GM23338 (cell line): ENCODE measurements at regions not wholly inside any gene's neighbourhood (a gene's known extent, or its start where the extent isn't known, plus 50 kb on each side); places are given as distances from the start of the nearest gene placed in this dataset.

Experiments
- CREB1 ChIP-seq: fragments of 250-450 bp; sonication (Bioruptor Pico); IDR thresholded peaks from 2 replicates; pipeline ENCODE4 v1.5.0; 2020; ENCODE audit warnings: low read depth, mild to moderate bottlenecking, moderate library complexity
- EZH2 ChIP-seq: fragments of 200-600 bp; sonication (generic); IDR thresholded peaks from one replicate; pipeline ENCODE4 v1.8.0; 2017; ENCODE audit warnings: antibody characterized with exemption, mild to moderate bottlenecking, low read depth; ENCODE audit not compliant: unreplicated experiment
- EZH2phosphoT487 ChIP-seq: fragments of 200-600 bp; sonication (generic); IDR thresholded peaks from one replicate; pipeline ENCODE4 v1.8.1; 2018; ENCODE audit warnings: antibody characterized with exemption; ENCODE audit not compliant: unreplicated experiment
- JUNB ChIP-seq: IDR thresholded peaks from one replicate; pipeline ENCODE4 v1.6.1; 2016; ENCODE audit warnings: antibody characterized with exemption; ENCODE audit not compliant: unreplicated experiment
- NANOG ChIP-seq: IDR thresholded peaks from 2 replicates; pipeline ENCODE4 v1.6.1; 2016; ENCODE audit warnings: antibody characterized with exemption, borderline replicate concordance
- POLR2AphosphoS5 ChIP-seq: IDR thresholded peaks from 2 replicates; pipeline ENCODE4 v1.6.1; 2016; ENCODE audit warnings: antibody characterized with exemption, low read depth
- STAT1 ChIP-seq: IDR thresholded peaks from one replicate; pipeline ENCODE4 v1.6.1; 2016; ENCODE audit warnings: antibody characterized with exemption; ENCODE audit not compliant: unreplicated experiment
- ZNF114 ChIP-seq: fragments of 250-450 bp; sonication (Bioruptor Pico); IDR thresholded peaks from 2 replicates; pipeline ENCODE4 v1.5.0; 2020; ENCODE audit warnings: mild to moderate bottlenecking, moderate library complexity
- ZNF331 ChIP-seq: fragments of 250-450 bp; sonication (Bioruptor Pico); IDR thresholded peaks from 2 replicates; pipeline ENCODE4 v1.5.0; 2020; ENCODE audit warnings: low read depth, mild to moderate bottlenecking, moderate library complexity
- TF ChIP-seq, protein P1 (sequence below), 2 experiments: fragments of 200-600 bp in 1 of 2; sonication (generic) in 1 of 2; conservative IDR thresholded peaks; 2 replicates each; pipeline versions ENCODE4 v1.5.1 to v1.6.1; 2016 to 2017; ENCODE audit warnings: antibody characterized with exemption in 2 of 2, low read depth in 2 of 2, mild to moderate bottlenecking in 2 of 2, moderate library complexity in 1 of 2
- TF ChIP-seq, protein P2 (sequence below): IDR thresholded peaks from one replicate; pipeline ENCODE4 v1.6.1; 2018; ENCODE audit warnings: antibody characterized with exemption; ENCODE audit not compliant: unreplicated experiment
- TF ChIP-seq, protein P3 (sequence below): IDR thresholded peaks from 2 replicates; pipeline ENCODE4 v1.6.1; 2016; ENCODE audit warnings: antibody characterized with exemption
- TF ChIP-seq, protein P4 (sequence below): fragments of 250-450 bp; sonication (Bioruptor Pico); IDR thresholded peaks from 2 replicates; pipeline ENCODE4 v1.5.0; 2020; ENCODE audit warnings: mild to moderate bottlenecking, moderate library complexity

DNA sequence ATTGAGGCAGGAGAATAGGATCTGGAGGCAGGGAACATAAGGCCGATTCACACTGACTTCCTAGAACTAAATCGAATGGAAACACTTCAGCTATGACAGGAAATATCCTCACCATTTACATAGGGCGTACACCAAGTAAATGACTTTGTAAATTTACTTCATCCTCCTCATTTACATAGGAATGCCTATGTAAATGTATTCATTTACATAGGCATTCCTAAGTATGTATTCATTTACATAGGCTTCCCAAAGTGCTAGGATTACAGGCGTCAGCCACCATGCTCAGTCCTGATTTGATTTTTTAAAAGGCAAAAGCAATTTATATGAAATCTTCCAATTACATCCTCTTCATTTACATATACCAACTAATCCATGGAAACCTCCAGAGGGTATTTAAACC, 133.1 kb upstream of the RFC3 start:
- TF ChIP-seq STAT1 (no peak), EZH2phosphoT487 (no peak), ZNF114 (no peak), POLR2AphosphoS5 (no peak), EZH2 (no peak), JUNB (no peak), ZNF331 (CRISPR knock-in tag) (no peak), CREB1 (no peak), NANOG (no peak)
- TF ChIP-seq, protein P1, sequence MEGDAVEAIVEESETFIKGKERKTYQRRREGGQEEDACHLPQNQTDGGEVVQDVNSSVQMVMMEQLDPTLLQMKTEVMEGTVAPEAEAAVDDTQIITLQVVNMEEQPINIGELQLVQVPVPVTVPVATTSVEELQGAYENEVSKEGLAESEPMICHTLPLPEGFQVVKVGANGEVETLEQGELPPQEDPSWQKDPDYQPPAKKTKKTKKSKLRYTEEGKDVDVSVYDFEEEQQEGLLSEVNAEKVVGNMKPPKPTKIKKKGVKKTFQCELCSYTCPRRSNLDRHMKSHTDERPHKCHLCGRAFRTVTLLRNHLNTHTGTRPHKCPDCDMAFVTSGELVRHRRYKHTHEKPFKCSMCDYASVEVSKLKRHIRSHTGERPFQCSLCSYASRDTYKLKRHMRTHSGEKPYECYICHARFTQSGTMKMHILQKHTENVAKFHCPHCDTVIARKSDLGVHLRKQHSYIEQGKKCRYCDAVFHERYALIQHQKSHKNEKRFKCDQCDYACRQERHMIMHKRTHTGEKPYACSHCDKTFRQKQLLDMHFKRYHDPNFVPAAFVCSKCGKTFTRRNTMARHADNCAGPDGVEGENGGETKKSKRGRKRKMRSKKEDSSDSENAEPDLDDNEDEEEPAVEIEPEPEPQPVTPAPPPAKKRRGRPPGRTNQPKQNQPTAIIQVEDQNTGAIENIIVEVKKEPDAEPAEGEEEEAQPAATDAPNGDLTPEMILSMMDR (conservative IDR thresholded peaks at IDR 0.05; ENCODE audit: low read depth in 2 of 2), result no peak
- TF ChIP-seq, protein P2, sequence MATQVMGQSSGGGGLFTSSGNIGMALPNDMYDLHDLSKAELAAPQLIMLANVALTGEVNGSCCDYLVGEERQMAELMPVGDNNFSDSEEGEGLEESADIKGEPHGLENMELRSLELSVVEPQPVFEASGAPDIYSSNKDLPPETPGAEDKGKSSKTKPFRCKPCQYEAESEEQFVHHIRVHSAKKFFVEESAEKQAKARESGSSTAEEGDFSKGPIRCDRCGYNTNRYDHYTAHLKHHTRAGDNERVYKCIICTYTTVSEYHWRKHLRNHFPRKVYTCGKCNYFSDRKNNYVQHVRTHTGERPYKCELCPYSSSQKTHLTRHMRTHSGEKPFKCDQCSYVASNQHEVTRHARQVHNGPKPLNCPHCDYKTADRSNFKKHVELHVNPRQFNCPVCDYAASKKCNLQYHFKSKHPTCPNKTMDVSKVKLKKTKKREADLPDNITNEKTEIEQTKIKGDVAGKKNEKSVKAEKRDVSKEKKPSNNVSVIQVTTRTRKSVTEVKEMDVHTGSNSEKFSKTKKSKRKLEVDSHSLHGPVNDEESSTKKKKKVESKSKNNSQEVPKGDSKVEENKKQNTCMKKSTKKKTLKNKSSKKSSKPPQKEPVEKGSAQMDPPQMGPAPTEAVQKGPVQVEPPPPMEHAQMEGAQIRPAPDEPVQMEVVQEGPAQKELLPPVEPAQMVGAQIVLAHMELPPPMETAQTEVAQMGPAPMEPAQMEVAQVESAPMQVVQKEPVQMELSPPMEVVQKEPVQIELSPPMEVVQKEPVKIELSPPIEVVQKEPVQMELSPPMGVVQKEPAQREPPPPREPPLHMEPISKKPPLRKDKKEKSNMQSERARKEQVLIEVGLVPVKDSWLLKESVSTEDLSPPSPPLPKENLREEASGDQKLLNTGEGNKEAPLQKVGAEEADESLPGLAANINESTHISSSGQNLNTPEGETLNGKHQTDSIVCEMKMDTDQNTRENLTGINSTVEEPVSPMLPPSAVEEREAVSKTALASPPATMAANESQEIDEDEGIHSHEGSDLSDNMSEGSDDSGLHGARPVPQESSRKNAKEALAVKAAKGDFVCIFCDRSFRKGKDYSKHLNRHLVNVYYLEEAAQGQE, result no peak
- TF ChIP-seq, protein P3, sequence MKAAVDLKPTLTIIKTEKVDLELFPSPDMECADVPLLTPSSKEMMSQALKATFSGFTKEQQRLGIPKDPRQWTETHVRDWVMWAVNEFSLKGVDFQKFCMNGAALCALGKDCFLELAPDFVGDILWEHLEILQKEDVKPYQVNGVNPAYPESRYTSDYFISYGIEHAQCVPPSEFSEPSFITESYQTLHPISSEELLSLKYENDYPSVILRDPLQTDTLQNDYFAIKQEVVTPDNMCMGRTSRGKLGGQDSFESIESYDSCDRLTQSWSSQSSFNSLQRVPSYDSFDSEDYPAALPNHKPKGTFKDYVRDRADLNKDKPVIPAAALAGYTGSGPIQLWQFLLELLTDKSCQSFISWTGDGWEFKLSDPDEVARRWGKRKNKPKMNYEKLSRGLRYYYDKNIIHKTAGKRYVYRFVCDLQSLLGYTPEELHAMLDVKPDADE, result no peak
- TF ChIP-seq, protein P4, sequence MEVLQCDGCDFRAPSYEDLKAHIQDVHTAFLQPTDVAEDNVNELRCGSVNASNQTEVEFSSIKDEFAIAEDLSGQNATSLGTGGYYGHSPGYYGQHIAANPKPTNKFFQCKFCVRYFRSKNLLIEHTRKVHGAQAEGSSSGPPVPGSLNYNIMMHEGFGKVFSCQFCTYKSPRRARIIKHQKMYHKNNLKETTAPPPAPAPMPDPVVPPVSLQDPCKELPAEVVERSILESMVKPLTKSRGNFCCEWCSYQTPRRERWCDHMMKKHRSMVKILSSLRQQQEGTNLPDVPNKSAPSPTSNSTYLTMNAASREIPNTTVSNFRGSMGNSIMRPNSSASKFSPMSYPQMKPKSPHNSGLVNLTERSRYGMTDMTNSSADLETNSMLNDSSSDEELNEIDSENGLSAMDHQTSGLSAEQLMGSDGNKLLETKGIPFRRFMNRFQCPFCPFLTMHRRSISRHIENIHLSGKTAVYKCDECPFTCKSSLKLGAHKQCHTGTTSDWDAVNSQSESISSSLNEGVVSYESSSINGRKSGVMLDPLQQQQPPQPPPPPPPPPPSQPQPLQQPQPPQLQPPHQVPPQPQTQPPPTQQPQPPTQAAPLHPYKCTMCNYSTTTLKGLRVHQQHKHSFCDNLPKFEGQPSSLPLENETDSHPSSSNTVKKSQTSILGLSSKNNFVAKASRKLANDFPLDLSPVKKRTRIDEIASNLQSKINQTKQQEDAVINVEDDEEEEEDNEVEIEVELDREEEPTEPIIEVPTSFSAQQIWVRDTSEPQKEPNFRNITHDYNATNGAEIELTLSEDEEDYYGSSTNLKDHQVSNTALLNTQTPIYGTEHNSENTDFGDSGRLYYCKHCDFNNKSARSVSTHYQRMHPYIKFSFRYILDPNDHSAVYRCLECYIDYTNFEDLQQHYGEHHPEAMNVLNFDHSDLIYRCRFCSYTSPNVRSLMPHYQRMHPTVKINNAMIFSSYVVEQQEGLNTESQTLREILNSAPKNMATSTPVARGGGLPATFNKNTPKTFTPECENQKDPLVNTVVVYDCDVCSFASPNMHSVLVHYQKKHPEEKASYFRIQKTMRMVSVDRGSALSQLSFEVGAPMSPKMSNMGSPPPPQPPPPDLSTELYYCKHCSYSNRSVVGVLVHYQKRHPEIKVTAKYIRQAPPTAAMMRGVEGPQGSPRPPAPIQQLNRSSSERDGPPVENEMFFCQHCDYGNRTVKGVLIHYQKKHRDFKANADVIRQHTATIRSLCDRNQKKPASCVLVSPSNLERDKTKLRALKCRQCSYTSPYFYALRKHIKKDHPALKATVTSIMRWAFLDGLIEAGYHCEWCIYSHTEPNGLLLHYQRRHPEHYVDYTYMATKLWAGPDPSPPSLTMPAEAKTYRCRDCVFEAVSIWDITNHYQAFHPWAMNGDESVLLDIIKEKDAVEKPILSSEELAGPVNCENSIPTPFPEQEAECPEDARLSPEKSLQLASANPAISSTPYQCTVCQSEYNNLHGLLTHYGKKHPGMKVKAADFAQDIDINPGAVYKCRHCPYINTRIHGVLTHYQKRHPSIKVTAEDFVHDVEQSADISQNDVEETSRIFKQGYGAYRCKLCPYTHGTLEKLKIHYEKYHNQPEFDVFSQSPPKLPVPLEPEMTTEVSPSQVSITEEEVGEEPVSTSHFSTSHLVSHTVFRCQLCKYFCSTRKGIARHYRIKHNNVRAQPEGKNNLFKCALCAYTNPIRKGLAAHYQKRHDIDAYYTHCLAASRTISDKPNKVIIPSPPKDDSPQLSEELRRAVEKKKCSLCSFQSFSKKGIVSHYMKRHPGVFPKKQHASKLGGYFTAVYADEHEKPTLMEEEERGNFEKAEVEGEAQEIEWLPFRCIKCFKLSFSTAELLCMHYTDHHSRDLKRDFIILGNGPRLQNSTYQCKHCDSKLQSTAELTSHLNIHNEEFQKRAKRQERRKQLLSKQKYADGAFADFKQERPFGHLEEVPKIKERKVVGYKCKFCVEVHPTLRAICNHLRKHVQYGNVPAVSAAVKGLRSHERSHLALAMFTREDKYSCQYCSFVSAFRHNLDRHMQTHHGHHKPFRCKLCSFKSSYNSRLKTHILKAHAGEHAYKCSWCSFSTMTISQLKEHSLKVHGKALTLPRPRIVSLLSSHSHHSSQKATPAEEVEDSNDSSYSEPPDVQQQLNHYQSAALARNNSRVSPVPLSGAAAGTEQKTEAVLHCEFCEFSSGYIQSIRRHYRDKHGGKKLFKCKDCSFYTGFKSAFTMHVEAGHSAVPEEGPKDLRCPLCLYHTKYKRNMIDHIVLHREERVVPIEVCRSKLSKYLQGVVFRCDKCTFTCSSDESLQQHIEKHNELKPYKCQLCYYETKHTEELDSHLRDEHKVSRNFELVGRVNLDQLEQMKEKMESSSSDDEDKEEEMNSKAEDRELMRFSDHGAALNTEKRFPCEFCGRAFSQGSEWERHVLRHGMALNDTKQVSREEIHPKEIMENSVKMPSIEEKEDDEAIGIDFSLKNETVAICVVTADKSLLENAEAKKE (CRISPR knock-in tag), result no peak
